HG03097 (cell line): ENCODE measurements at regions not wholly inside any gene's neighbourhood (a gene's known extent, or its start where the extent isn't known, plus 50 kb on each side); places are given as distances from the start of the nearest gene placed in this dataset.

Experiments used
- ATAC-seq: cut with Tn5 transposase; IDR thresholded peaks from one replicate; pipeline ENCODE4 v1.9.1; 2021; ENCODE audit not compliant: unreplicated experiment, low FRiP score

- no peak for ATAC-seq
Observed at GRCh38 chr10:52674474-52674873, 98.1 kb downstream of the MBL2 start.

GRCh38 chr10:52677086-52677485 lies 95.5 kb downstream of the MBL2 start:
- ATAC-seq = no peak

DNA sequence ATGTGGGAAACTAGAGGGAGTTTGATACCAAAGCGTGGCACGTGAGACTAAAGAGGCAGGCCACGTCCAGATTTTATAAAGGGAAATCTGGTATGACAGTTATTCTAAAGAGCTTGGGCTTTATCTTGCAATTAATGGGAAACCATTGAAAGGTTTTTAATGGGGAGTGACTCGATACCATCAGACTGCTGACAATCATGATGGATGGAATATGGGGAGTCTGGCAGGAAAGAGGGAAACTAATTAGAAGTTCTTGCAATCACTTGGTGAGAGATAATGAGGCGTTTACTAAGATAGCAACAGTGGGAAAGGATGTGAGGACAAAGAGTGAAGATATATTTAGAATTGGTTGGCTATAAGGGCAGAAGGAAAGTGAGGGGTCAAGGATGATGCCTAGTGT lies 94.0 kb downstream of the MBL2 start:
- no peak for ATAC-seq

GRCh38 chr10:52679117-52679516 lies 93.5 kb downstream of the MBL2 start:
- ATAC-seq = no peak

DNA sequence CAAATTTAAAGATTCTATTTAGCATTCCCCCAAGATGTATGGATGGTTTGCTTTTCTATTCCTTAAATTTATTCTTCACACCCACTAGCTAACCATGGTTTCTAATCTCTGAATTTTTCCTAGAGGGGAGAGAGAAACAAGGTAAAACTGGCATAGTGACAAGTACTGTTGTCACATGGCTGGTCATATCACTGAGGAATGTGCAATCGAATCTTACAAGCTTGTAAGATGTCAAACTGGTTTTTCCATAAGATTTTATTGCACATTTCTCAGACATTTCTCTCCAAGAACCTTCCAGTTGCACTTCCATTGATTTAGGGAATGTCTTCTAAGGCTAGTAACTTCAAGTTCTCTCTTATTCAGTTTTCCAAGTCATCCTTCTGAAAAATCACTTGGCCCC lies 89.8 kb downstream of the MBL2 start:
- ATAC-seq = no peak

GRCh38 chr10:52683776-52684175 lies 88.8 kb downstream of the MBL2 start:
- ATAC-seq = no peak

DNA sequence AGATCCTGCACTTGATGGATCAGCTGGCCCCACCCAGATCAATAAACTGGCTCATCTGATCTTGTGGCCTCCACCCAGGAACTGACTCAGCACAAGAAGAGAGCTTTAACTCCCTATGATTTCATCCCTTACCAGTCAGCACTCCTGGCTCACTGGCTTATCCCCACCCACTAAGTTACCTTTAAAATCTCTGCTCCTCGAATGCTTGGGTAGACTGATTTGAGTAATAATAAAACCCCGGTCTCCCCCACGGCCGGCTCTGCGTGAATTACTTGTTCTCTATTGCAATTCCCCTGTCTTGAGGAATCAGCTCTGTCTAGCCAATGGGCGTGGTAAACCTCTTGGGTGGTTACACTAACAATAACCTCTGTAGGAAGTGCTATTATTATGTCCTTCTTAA lies 83.7 kb downstream of the MBL2 start:
- no peak for ATAC-seq

DNA sequence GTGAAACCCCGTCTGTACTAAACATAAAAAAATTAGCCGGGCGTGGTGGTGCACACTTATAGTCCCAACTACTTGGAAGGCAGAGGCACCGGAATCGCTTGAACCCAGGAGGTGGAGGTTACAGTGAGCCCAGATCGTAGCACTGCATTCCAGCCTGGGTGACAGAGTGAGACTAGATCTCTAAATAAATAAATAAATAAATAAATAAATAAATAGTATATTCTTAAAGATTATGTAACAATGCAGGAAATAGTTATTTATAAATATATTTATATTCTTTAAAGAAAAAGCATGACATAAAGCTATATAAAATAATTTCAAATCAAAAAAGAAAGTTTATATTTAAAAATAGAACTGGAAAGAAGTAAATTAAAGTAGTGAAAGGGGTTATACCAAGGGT lies 76.4 kb downstream of the MBL2 start:
- ATAC-seq = no peak

GRCh38 chr10:52701647-52702046 lies 70.9 kb downstream of the MBL2 start:
- no peak for ATAC-seq

- ATAC-seq = no peak
Observed at GRCh38 chr10:52703451-52703850, 69.1 kb downstream of the MBL2 start.

DNA sequence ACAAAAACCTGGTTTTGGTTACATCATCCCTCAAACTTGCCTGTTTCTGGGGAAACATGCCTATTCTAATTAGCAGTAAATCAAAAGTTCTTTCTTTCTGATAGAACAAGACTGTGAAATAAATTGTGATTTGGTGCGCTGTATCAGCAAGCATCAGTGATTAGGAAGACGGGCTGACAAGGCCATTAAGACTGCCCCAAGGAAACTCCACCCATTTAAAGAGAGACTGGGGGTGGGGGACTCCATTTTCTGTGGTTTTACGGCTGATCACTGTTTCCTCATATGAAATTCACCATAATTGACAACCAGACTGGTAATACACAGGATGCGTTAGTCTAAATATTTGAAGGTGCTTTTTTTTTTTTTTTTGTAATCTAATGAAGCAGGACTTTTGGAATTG lies 68.7 kb downstream of the MBL2 start:
- no peak for ATAC-seq

DNA sequence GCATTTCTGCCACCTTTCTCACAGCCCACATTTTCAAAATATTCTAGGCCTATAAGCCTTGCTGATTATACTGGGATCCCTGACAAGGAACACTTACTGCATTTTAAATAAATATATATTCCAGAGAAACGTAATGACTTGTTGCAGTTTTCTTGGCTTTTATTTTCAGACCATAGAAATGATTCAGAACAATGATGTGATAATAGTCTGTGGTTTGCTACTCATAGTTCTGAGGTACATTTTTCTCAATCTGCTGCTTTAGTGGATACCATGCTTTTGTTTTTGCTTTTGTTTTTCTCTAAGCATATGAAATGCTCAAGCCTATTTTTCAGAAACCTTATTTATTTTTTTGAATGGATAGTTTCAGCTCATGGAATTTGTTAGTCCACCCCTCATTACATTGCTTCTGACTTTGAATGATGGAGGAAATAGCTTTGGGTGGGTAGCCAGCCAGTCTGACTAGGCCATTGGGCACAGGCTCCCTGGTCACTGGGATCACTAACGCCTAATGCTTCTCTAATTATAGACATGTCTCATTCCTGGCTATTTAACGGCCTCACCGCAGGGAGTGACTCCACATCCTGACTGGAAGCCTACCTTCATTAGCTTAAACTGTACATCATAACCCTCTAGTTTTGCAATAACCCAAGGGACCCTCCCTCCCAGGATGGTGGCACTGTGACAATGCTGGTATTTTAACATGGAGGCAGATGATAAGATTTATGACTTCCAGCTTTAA lies 66.1 kb downstream of the MBL2 start:
- no peak for ATAC-seq
